ENCODE measurements at regions not wholly inside any gene's neighbourhood (a gene's known extent, or its start where the extent isn't known, plus 50 kb on each side); places are given as distances from the start of the nearest gene placed in this dataset.
A peak's percentile ranks its signal among the peaks of the same experiment; 100 is the strongest.

GRCh38 chr6:45830441-45831139 lies 185.1 kb downstream of the CLIC5 start:
- peak; percentile 56 to 83 for DNase-seq (ENCODE audit: extremely low read depth in 1 of 2, low read depth in 1 of 2)

GRCh38 chr6:45829873-45830272 lies 185.8 kb downstream of the CLIC5 start:
- no peak for DNase-seq (ENCODE audit: extremely low read depth in 1 of 2, low read depth in 1 of 2)

- DNase-seq (ENCODE audit: extremely low read depth in 1 of 2, low read depth in 1 of 2): no peak
Measured at GRCh38 chr6:45827952-45828530, 187.6 kb downstream of the CLIC5 start.

GRCh38 chr6:45822873-45823272 lies 192.8 kb downstream of the CLIC5 start:
- no peak for DNase-seq (ENCODE audit: extremely low read depth in 1 of 2, low read depth in 1 of 2)

- DNase-seq (ENCODE audit: extremely low read depth in 1 of 2, low read depth in 1 of 2): peak in 1 of 2 donors; percentile 63
Measured at GRCh38 chr6:45822246-45822812, 193.3 kb downstream of the CLIC5 start.

- DNase-seq (ENCODE audit: extremely low read depth in 1 of 2, low read depth in 1 of 2): no peak
Measured at GRCh38 chr6:45818655-45819054, 197.0 kb downstream of the CLIC5 start.

- DNase-seq (ENCODE audit: extremely low read depth in 1 of 2, low read depth in 1 of 2): no peak
Measured at GRCh38 chr6:45816674-45817297, 198.9 kb downstream of the CLIC5 start.

- no peak for DNase-seq (ENCODE audit: extremely low read depth in 1 of 2, low read depth in 1 of 2)
Measured at GRCh38 chr6:45815466-45816125, 200.1 kb downstream of the CLIC5 start.

- no peak for DNase-seq (ENCODE audit: extremely low read depth in 1 of 2, low read depth in 1 of 2)
Measured at GRCh38 chr6:45814772-45815171, 200.9 kb downstream of the CLIC5 start.

GRCh38 chr6:45813943-45814342 lies 201.7 kb downstream of the CLIC5 start:
- DNase-seq (ENCODE audit: extremely low read depth in 1 of 2, low read depth in 1 of 2): no peak

- no peak for DNase-seq (ENCODE audit: extremely low read depth in 1 of 2, low read depth in 1 of 2)
Measured at GRCh38 chr6:45812922-45813321, 202.7 kb downstream of the CLIC5 start.

GRCh38 chr6:45808917-45809316 lies 206.7 kb downstream of the CLIC5 start:
- no peak for DNase-seq (ENCODE audit: extremely low read depth in 1 of 2, low read depth in 1 of 2)

GRCh38 chr6:45808042-45808645 lies 207.5 kb downstream of the CLIC5 start:
- no peak for DNase-seq (ENCODE audit: extremely low read depth in 1 of 2, low read depth in 1 of 2)

GRCh38 chr6:45807311-45808041 lies 208.2 kb downstream of the CLIC5 start:
- no peak for DNase-seq (ENCODE audit: extremely low read depth in 1 of 2, low read depth in 1 of 2)

- no peak for DNase-seq (ENCODE audit: extremely low read depth in 1 of 2, low read depth in 1 of 2)
Measured at GRCh38 chr6:45806172-45806571, 209.5 kb downstream of the CLIC5 start.

- no peak for DNase-seq (ENCODE audit: extremely low read depth in 1 of 2, low read depth in 1 of 2)
Measured at GRCh38 chr6:45803071-45803470, 212.6 kb downstream of the CLIC5 start.

- DNase-seq (ENCODE audit: extremely low read depth in 1 of 2, low read depth in 1 of 2): peak; percentile 59 to 80
Measured at GRCh38 chr6:45801471-45802289, 214.0 kb downstream of the CLIC5 start.

- no peak for DNase-seq (ENCODE audit: extremely low read depth in 1 of 2, low read depth in 1 of 2)
Measured at GRCh38 chr6:45800911-45801310, 214.7 kb downstream of the CLIC5 start.

GRCh38 chr6:45795678-45796077 lies 220.0 kb downstream of the CLIC5 start:
- no peak for DNase-seq (ENCODE audit: extremely low read depth in 1 of 2, low read depth in 1 of 2)

All from stimulated activated CD8-positive, alpha-beta memory T cell treated with anti-CD3 and anti-CD28 coated beads, Interleukin-7, amount 100 ng/mL, for 48 hours (primary cell).